ENCODE measurements at regions not wholly inside any gene's neighbourhood (a gene's known extent, or its start where the extent isn't known, plus 50 kb on each side); places are given as distances from the start of the nearest gene placed in this dataset.
A peak's percentile ranks its signal among the peaks of the same experiment; 100 is the strongest.

DNA sequence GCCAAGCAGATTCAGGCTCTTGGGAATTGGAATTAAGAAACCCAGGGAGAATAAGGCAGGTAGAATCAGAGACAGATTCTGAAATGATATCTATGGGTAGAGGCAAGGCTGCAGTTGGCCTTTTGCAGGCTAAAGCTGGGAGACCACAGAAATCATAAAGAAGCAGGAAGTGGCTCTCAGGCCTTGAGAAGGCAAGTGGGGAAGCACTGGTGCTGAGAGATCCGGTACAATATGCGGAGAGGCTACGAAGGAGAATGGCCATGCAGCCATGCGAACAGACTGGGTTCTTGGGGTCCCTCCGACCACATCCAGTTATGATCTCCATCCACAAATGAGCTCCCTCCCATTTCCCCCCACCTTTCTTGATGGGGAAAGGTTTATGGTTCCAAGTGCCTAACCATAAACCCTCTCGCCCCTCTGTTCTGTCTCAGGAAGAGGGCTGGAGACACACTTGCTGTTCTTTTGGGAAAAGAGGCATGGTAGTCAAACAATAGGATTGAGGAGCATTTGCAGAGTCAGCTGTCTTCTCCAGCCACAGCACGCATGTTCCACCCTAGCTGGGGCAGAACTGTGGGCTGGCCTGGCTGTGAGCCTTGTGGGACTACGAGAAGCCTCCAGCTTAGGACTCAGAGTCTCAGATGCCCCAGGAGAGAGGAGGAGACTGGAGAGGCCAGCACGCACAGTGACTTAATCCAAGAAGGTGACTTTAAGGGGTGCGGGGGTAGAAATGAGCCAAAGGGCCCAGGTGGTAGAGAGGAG is 99.6 kb downstream of the RPLP1 start:
- no peak overlapping the region for H3K4me3 ChIP-seq (ENCODE audit: low read depth, low read length)
- TF ChIP-seq, protein P1, sequence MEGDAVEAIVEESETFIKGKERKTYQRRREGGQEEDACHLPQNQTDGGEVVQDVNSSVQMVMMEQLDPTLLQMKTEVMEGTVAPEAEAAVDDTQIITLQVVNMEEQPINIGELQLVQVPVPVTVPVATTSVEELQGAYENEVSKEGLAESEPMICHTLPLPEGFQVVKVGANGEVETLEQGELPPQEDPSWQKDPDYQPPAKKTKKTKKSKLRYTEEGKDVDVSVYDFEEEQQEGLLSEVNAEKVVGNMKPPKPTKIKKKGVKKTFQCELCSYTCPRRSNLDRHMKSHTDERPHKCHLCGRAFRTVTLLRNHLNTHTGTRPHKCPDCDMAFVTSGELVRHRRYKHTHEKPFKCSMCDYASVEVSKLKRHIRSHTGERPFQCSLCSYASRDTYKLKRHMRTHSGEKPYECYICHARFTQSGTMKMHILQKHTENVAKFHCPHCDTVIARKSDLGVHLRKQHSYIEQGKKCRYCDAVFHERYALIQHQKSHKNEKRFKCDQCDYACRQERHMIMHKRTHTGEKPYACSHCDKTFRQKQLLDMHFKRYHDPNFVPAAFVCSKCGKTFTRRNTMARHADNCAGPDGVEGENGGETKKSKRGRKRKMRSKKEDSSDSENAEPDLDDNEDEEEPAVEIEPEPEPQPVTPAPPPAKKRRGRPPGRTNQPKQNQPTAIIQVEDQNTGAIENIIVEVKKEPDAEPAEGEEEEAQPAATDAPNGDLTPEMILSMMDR (conservative IDR thresholded peaks at IDR 0.05; ENCODE audit: low read depth, low read length) = no peak
- DNase-seq (ENCODE audit: low read depth) = no peak

DNA sequence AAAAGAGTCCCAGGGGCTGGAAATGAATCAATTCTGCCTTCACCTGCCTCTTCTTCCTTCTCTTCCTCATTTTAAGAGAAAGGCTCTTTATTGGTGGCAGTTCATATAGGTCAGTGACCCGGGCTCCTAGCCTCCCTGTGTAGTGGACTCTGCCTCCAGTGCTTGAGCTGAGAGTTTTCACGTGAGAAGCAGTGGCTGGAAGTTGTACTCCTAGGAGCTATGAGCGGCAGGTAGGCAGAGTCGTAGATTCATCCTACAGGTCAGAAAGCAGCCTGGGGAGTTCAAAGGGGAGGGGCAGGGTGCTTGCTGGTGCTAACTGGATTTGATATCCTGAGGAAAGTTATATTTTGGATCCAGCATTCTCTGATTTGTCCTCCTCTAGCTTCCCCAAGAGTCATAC is 101.1 kb downstream of the RPLP1 start:
- TF ChIP-seq, protein P1 (conservative IDR thresholded peaks at IDR 0.05; ENCODE audit: low read depth, low read length) = no peak
- DNase-seq (ENCODE audit: low read depth) = no peak
- no peak overlapping the region for H3K4me3 ChIP-seq (ENCODE audit: low read depth, low read length)

DNA sequence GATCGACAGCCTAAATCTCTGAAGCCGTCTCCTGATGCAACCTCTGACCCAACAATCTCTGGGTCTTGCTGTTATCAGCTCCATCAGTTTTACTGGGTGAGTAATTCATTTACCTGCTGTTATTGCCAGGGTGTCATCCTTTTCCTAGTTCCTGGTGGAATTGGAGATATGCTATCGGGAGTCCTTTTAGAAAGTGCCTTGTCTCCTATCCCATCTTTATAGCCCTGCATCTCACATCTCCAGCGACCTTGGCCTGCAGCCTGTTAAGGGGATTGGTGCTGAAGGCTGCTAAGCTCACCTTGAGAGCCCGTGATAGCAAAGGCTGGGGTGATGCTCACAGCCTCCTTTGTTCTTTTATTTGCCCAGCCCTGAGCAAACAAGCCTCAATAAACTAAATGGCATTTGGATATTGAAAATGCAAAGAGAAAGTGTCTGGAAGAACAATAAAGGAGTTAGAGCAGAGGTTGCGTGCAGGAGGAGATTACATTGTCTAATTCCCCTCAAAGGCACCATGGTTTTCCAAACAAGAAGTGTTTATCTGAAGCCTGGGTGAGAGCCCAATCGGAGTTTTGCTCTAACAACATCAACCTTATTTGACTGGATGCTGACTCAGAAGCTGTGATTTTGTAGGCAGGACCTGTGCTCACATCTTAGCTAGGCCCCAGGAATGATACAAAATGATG is 101.8 kb downstream of the RPLP1 start:
- no peak overlapping the region for H3K4me3 ChIP-seq (ENCODE audit: low read depth, low read length)
- TF ChIP-seq, protein P1 (conservative IDR thresholded peaks at IDR 0.05; ENCODE audit: low read depth, low read length) = no peak
- no peak for DNase-seq (ENCODE audit: low read depth)

DNA sequence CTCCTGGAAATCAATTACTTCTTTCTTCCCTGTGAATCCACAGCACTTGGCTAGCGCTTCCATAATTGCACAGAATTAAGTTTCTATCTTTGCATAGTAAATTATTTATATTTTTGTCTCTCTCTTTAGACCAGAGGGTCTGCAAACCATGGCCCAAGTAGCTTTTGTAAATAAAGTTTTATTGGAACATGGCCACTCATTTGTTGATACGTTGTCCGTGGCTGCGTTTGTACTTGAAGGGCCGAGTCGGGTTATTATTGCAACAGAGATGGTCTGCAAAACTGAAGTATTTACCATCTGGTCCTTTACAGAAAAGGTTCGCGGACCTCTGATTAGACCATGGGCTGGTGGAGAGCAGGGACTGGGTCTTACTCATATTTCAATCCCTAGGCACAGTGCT is 102.5 kb downstream of the RPLP1 start:
- H3K4me3 ChIP-seq (ENCODE audit: low read depth, low read length) = no peak overlapping the region
- TF ChIP-seq, protein P1 (conservative IDR thresholded peaks at IDR 0.05; ENCODE audit: low read depth, low read length) = no peak
- no peak for DNase-seq (ENCODE audit: low read depth)

DNA sequence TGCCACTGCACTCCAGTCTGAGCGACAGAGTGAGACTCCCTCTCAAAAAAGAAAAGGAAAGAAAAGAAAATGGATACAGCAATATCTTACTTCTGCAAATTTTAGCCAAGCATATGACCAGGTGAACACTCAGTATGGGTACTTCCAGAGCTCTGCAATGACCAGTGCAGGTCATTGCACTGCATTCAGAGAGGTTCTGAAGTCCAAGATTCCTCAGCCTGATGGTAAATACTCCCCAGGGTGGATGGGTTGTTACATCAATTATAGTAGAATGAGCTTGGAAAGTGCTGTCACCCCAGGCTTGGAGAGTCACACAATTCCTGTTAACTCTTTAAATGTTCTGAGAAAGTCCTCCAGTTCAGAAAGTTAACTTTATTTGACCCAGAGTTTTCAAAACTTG is 103.7 kb downstream of the RPLP1 start:
- no peak overlapping the region for H3K4me3 ChIP-seq (ENCODE audit: low read depth, low read length)
- DNase-seq (ENCODE audit: low read depth) = no peak
- TF ChIP-seq, protein P1 (conservative IDR thresholded peaks at IDR 0.05; ENCODE audit: low read depth, low read length) = no peak

DNA sequence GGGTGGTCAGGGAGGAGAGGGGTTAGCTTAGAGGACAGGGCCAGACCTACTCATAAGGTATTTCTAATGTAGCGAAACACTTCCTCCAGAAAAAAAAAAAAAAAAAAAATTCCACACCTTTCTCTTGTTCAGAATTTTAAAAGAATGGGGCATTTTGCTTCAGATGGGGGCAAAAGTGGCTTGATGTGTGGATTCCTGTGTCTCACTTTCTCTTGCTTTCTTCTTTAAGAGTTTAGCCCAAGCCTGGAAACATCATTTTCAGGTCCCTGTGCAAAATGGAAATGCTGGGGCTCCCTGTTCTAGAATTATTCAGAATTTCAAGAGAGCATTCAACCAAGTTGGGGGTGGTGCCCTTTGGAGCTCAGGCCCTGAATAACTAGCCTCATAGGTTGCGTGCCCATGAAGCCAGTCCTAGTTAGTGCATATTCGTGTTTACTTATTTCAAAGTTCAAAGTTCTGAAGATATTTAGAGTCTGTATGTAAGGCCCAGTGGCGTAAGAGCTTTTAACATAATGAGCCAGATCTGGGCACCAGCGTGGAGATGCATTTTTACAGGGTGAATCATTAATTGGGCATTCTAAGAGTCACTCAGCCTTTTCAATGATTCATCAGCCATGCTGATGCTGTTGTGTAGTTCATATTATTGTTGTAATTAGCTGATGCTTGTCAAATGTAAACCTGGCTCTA is 104.5 kb downstream of the RPLP1 start:
- TF ChIP-seq, protein P1 (conservative IDR thresholded peaks at IDR 0.05; ENCODE audit: low read depth, low read length) = no peak
- H3K4me3 ChIP-seq (ENCODE audit: low read depth, low read length) = peak overlapping the region; percentile 6
- DNase-seq (ENCODE audit: low read depth) = peak; percentile 100

All from epithelial cell of proximal tubule (primary cell).